SIG-M5 treated with dmso at 0.1 percent for 504 hours (cell line): ENCODE measurements at regions not wholly inside any gene's neighbourhood (a gene's known extent, or its start where the extent isn't known, plus 50 kb on each side); places are given as distances from the start of the nearest gene placed in this dataset.
A peak's percentile ranks its signal among the peaks of the same experiment; 100 is the strongest.
"Not testable (repeated sequence)": the region's sequence is repeated elsewhere in the genome, so short reads cannot be mapped to it uniquely, and the experiment has no call there.

Experiments
- DNase-seq: peaks from one replicate; lab custom pipeline; 2025; ENCODE audit not compliant: unreplicated experiment; lab: John Stamatoyannopoulos, UW

GRCh38 chr11:109965926-109966325, 127.3 kb upstream of the ZC3H12C start:
- DNase-seq = not testable (repeated sequence)

- not testable (repeated sequence) for DNase-seq
Measured at GRCh38 chr11:109967136-109967535, 126.1 kb upstream of the ZC3H12C start.

- no peak for DNase-seq
Measured at GRCh38 chr11:109968299-109968698, 124.9 kb upstream of the ZC3H12C start.

- DNase-seq = no peak
Measured at GRCh38 chr11:109968781-109969180, 124.4 kb upstream of the ZC3H12C start.

GRCh38 chr11:109970516-109971183, 122.5 kb upstream of the ZC3H12C start:
- DNase-seq = no peak

GRCh38 chr11:109971184-109971523, 122.0 kb upstream of the ZC3H12C start:
- DNase-seq = no peak

- no peak for DNase-seq
Measured at GRCh38 chr11:109972181-109972715, 120.9 kb upstream of the ZC3H12C start.

- DNase-seq = no peak
Measured at GRCh38 chr11:109972939-109973338, 120.3 kb upstream of the ZC3H12C start.

- no peak for DNase-seq
Measured at GRCh38 chr11:109973486-109973885, 119.7 kb upstream of the ZC3H12C start.

GRCh38 chr11:109974523-109974922, 118.7 kb upstream of the ZC3H12C start:
- DNase-seq = no peak

- DNase-seq = no peak
Measured at GRCh38 chr11:109978895-109979294, 114.3 kb upstream of the ZC3H12C start.

GRCh38 chr11:109981031-109981636, 112.1 kb upstream of the ZC3H12C start:
- DNase-seq = no peak

GRCh38 chr11:109983358-109983757, 109.8 kb upstream of the ZC3H12C start:
- no peak for DNase-seq

- DNase-seq = peak; percentile 68
Measured at GRCh38 chr11:109984634-109985289, 108.4 kb upstream of the ZC3H12C start.

GRCh38 chr11:109986488-109986887, 106.7 kb upstream of the ZC3H12C start:
- no peak for DNase-seq

- DNase-seq = no peak
Measured at GRCh38 chr11:109991835-109992234, 101.4 kb upstream of the ZC3H12C start.

GRCh38 chr11:109993786-109994185, 99.4 kb upstream of the ZC3H12C start:
- DNase-seq = no peak

- no peak for DNase-seq
Measured at GRCh38 chr11:109994907-109995306, 98.3 kb upstream of the ZC3H12C start.

GRCh38 chr11:109996060-109996459, 97.1 kb upstream of the ZC3H12C start:
- DNase-seq = no peak

GRCh38 chr11:109998921-109999320, 94.3 kb upstream of the ZC3H12C start:
- DNase-seq = no peak

GRCh38 chr11:110000031-110000502, 93.1 kb upstream of the ZC3H12C start:
- DNase-seq = peak; percentile 84

GRCh38 chr11:110000850-110001249, 92.3 kb upstream of the ZC3H12C start:
- DNase-seq = no peak
